Left renal pelvis (tissue), 4 donors: ENCODE measurements at regions not wholly inside any gene's neighbourhood (a gene's known extent, or its start where the extent isn't known, plus 50 kb on each side); places are given as distances from the start of the nearest gene placed in this dataset.
"Not testable (repeated sequence)": the region's sequence is repeated elsewhere in the genome, so short reads cannot be mapped to it uniquely, and the experiment has no call there.

Experiments
- DNase-seq, 4 donors: peaks; one replicate each; pipeline ENCODE4 v3.0.0-alpha.2; 2013; ENCODE audit warnings: low read depth in 4 of 4, low spot score in 3 of 4

GRCh38 chr13:87444135-87444534 is 227.0 kb upstream of the SLITRK5 start:
- no peak for DNase-seq

- DNase-seq, result no peak
Observed at GRCh38 chr13:87452281-87452680, 218.9 kb upstream of the SLITRK5 start.

GRCh38 chr13:87453244-87453643 is 217.9 kb upstream of the SLITRK5 start:
- DNase-seq, result no peak

- DNase-seq, result no peak
Observed at GRCh38 chr13:87459419-87459818, 211.8 kb upstream of the SLITRK5 start.

- no peak for DNase-seq
Observed at GRCh38 chr13:87497426-87497825, 173.7 kb upstream of the SLITRK5 start.

- peak in 3 of 4 donors; percentile 3 to 12 (median 5) for DNase-seq
Observed at GRCh38 chr13:87498681-87499080, 172.5 kb upstream of the SLITRK5 start.

GRCh38 chr13:87524775-87525174 is 146.4 kb upstream of the SLITRK5 start:
- no peak for DNase-seq

- no peak for DNase-seq
Observed at GRCh38 chr13:87533776-87534175, 137.4 kb upstream of the SLITRK5 start.

GRCh38 chr13:87535911-87536310 is 135.3 kb upstream of the SLITRK5 start:
- DNase-seq, result no peak

- DNase-seq, result no peak
Observed at GRCh38 chr13:87536499-87536898, 134.7 kb upstream of the SLITRK5 start.

GRCh38 chr13:87536899-87537298 is 134.3 kb upstream of the SLITRK5 start:
- no peak for DNase-seq

- no peak for DNase-seq
Observed at GRCh38 chr13:87537951-87538350, 133.2 kb upstream of the SLITRK5 start.

GRCh38 chr13:87538366-87539052 is 132.7 kb upstream of the SLITRK5 start:
- no peak for DNase-seq

GRCh38 chr13:87553142-87553541 is 118.0 kb upstream of the SLITRK5 start:
- DNase-seq, result no peak

GRCh38 chr13:87554045-87554444 is 117.1 kb upstream of the SLITRK5 start:
- DNase-seq, result no peak

GRCh38 chr13:87557788-87558187 is 113.4 kb upstream of the SLITRK5 start:
- DNase-seq, result no peak

- DNase-seq, result not testable (repeated sequence)
Observed at GRCh38 chr13:87561580-87561979, 109.6 kb upstream of the SLITRK5 start.

- DNase-seq, result no peak
Observed at GRCh38 chr13:87570669-87571068, 100.5 kb upstream of the SLITRK5 start.

GRCh38 chr13:87582399-87582798 is 88.8 kb upstream of the SLITRK5 start:
- DNase-seq, result no peak

- no peak for DNase-seq
Observed at GRCh38 chr13:87590518-87590917, 80.7 kb upstream of the SLITRK5 start.

GRCh38 chr13:87604437-87604836 is 66.7 kb upstream of the SLITRK5 start:
- not testable (repeated sequence) for DNase-seq

- no peak for DNase-seq
Observed at GRCh38 chr13:87607266-87607665, 63.9 kb upstream of the SLITRK5 start.

- no peak for DNase-seq
Observed at GRCh38 chr13:87614276-87614675, 56.9 kb upstream of the SLITRK5 start.
